ENCODE measurements at regions not wholly inside any gene's neighbourhood (a gene's known extent, or its start where the extent isn't known, plus 50 kb on each side); places are given as distances from the start of the nearest gene placed in this dataset.

GRCh38 chr11:92882828-92883611, 86.4 kb upstream of the MTNR1B start:
- TF ChIP-seq POLR2A (IDR thresholded peaks at IDR 0.05; ENCODE audit: low read length) (no peak), CTCF (IDR thresholded peaks at IDR 0.05) (no peak), RNF2 (IDR thresholded peaks at IDR 0.05; ENCODE audit: borderline replicate concordance, low read depth) (no peak), HMGXB4 (CRISPR knock-in tag; IDR thresholded peaks at IDR 0.05; ENCODE audit: borderline replicate concordance) (no peak), JUN (IDR thresholded peaks at IDR 0.05) (no peak), MYC (IDR thresholded peaks at IDR 0.05; ENCODE audit: borderline replicate concordance, low read length) (no peak), ESRRA (IDR thresholded peaks at IDR 0.05; ENCODE audit: borderline replicate concordance, low read length) (no peak), USF2 (IDR thresholded peaks at IDR 0.05) (no peak), GATA3 (IDR thresholded peaks at IDR 0.05; ENCODE audit: borderline replicate concordance) (no peak), HDAC2 (IDR thresholded peaks at IDR 0.05) (no peak), RFX5 (IDR thresholded peaks at IDR 0.05) (no peak)
